ENCODE measurements at regions not wholly inside any gene's neighbourhood (a gene's known extent, or its start where the extent isn't known, plus 50 kb on each side); places are given as distances from the start of the nearest gene placed in this dataset.

- no peak for DNase-seq (ENCODE audit: low spot score)
These were observed 51.3 kb upstream of the LRRN2 start for GRCh38 chr1:204736836-204737235.

DNA sequence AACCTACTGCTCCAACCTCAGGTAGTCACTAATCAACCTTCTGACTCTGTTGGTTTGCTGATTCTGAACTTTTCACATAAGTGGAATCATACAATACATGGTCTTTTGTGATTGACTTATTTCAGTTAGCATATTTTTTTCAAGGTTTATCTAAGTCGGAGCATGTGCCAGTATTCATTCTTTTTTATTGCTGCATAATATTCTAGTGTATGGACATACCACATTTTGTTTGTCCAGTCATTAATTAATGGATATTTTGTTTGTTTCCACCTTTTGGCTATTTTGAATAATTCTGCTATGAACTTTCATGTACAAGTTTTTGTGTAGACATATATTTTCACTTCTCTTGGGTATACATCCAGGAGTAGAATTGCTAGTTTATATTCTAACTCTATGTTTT, 53.0 kb upstream of the LRRN2 start:
- no peak for DNase-seq (ENCODE audit: low spot score)

- no peak for DNase-seq (ENCODE audit: low spot score)
These were observed 54.8 kb upstream of the LRRN2 start for GRCh38 chr1:204740354-204740753.

DNA sequence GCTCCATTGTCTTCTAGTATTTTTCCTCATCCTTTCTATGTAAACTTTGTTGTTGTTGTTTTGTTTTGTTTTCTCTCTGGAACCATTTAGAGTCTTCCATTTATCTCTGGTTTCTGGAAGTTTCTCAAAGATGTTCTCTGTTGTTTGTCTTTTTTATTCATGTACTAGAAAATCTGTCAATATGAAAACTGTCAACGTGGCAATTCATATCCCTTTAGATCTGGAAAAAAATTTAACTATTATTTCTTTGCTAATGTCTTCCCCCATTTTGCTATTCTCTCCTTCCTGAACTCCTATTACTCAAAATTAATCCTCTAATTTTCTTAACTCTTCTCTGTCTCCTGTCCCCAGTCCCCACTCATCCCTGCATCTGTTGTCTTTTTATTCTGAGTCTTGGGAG, 55.9 kb upstream of the LRRN2 start:
- no peak for DNase-seq (ENCODE audit: low spot score)

- no peak for DNase-seq (ENCODE audit: low spot score)
These were observed 57.2 kb upstream of the LRRN2 start for GRCh38 chr1:204742676-204743251.

DNA sequence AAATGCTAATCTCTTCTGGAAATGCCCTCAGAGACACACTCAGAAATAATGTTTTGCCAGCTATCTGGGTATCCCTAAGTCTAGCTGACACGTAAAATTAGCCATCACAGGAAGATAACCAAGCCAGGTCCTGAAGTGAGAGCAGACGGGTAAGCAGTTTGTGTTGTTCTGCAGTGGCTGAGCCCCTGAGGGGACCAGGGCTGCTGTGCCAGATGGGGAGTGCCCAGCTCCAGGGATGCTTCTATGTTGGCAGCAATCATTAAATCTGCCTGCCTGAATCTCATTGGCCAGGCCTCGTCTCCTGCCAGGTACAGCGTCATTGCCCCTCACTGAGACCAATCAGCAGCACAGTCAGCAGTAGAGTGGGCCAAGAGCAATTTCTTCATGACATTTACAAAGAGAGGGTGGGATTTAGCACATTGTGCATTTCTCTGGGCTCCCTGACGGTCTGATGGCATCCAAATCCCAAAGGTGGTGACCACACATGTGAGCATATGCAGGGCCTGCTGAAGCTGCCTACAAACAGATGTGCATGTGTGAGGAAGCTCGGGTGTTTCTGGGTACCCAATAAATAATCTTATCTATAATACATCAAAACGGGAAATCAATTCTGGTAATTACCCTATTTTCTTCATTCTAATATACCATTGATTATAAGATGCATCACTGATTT, 58.7 kb upstream of the LRRN2 start:
- DNase-seq (ENCODE audit: low spot score), result no peak

- no peak for DNase-seq (ENCODE audit: low spot score)
These were observed 61.4 kb upstream of the LRRN2 start for GRCh38 chr1:204746838-204747442.

DNA sequence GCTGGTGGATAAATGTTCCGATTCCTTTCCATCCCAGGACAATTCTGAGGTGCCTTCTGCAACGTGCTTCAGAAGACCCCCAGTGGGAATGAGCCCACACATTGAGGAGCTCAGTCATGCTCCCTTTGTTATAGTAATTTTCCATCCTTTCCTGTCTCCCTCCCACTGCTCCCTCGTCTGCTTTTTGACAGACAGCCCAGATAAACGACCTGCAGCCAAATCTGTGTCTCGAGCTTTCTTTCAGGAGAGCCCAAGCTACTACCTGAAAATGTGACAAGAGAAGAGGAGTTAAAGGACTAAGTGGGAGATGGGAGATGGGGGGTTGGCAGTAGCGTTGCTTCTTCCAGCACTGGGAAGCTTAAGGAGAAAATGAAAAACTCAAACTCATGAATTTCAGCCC, 65.9 kb upstream of the LRRN2 start:
- no peak for DNase-seq (ENCODE audit: low spot score)

DNA sequence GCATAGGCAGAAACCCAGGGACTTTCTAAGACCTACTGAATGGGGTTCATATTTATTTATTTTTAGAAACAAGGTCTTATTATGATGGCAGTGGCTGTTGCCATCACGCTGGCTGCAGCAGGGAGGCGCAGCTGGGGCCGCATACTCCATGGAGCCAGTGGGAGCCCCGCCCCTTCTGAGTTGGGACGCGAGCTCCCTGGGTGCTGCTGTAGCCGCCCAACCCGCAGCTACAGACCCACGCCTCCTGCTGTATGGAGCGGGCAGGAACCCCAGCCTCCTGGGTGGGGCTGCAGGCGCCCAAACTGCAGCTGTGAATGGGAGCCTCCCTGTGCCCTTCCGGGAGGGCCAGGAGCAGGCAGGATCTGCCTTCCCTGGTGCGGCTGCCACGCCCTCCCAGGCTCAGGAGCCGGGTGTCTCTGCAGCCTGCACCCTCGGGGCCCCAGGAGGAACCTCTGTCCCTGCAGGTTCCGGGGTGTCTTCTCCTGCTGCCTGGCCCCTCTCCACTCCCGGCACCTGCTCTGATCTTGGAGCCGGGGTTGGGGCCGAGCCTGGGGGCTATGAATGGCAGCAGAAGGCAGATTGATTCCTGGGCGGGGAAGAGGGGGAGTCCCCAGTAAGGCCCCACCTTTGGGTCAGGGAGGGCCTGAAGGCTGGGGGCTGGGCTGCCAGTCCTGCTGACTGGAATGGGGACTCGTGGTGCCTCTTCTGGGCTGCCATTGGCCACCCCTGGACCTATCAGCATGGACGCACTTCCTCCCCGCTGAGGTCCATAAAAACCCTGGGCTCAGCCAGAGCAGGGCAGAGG, 66.5 kb upstream of the LRRN2 start:
- no peak for DNase-seq (ENCODE audit: low spot score)

- DNase-seq (ENCODE audit: low spot score), result no peak
These were observed 67.1 kb upstream of the LRRN2 start for GRCh38 chr1:204752688-204753040.

- DNase-seq (ENCODE audit: low spot score), result no peak
These were observed 69.3 kb upstream of the LRRN2 start for GRCh38 chr1:204754821-204755220.

DNA sequence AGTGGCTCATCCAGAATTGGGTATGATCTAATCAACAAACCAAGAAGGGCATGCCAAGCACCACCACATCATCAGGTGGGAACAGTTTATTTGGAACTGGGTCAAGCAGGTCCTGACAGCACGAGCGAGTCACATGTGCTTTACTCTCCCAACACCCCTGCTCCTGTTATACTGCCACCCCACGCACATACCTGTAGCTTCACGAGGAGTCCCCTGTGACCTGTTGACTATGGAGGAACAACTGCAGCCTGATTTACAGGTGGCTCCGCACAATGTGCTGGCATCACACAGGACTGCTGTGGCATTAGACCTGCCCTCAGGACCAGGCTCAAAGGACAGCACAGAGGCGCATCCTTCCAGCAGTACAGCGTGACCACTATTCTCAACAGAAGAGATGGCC, 70.8 kb upstream of the LRRN2 start:
- no peak for DNase-seq (ENCODE audit: low spot score)

DNA sequence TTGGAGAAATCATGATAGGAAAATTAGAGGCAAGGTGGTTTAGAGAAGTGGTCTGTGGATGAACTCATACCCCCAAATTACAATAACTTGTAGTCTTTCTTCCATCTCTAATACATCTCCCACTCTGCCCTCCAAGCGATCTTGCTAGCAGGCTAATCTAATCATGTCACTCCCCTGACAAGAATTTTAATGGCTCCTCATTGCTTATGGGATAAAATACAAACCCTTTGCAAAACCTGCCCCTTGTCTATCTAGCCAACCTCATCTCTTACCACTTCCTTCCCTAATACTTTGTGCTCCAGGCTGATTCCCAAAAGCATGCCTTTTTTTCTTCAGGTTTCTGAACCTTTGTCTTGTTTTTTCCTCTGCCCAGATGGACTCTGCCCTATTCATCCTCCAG, 71.3 kb upstream of the LRRN2 start:
- no peak for DNase-seq (ENCODE audit: low spot score)

DNA sequence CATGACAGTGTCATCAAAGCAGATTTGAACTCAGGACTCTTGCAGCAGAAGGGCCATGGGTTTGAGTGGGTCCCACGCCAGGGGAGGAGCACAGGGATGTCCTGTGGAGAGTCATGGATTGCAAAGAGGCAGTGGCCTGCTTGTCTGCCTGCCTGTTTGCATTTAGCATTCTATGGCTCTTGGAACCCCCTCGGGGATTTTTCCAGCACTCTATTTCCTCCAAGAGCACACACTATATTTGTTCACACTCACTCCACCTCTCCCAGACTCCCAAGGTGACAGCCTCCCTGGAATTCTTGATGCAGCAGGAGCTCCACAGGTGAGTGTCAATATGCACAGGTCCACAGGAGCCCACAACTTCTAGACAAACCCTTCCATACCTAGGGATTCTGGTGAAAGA, 73.1 kb upstream of the LRRN2 start:
- no peak for DNase-seq (ENCODE audit: low spot score)

GRCh38 chr1:204760350-204760749, 74.8 kb upstream of the LRRN2 start:
- no peak for DNase-seq (ENCODE audit: low spot score)

DNA sequence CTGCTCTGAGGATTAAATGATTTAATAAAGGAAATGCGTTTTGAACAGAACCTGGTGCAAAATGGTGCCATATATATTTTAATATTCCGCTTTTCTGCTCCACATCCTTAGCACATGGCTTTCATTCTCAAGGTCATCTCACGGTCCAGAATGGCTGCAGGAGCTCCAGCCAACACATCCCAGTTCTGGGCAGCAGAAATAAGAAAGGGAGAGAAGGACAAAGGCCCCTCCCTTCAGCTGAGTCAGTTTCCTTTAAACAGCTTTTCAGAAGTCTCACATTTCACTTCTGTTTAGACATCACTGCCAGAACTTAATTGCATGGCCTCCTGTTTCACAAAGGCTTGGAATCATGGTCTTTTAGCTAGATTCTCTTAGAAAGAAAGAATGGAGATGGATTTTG, 75.2 kb upstream of the LRRN2 start:
- no peak for DNase-seq (ENCODE audit: low spot score)

- no peak for DNase-seq (ENCODE audit: low spot score)
These were observed 78.4 kb upstream of the LRRN2 start for GRCh38 chr1:204763773-204764427.

DNA sequence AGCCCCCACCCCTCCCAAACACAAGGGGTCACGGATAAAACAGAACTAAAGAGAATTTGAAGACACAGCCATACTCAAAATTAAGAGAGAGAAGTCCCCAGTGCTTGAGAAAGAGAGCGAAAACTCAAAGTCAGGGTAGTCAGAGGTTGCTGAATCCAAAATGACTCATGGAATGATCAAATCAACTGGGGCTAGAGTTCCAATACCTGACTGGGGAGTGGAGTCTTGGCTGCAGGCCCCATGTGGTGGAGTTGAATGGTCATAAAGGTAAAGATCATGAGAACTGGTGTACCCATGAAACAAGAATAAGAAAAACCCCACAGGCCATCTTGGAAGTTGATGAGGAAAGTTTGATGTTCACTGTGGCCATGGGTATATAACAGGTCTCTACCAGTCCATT, 84.5 kb upstream of the LRRN2 start:
- no peak for DNase-seq (ENCODE audit: low spot score)

- no peak for DNase-seq (ENCODE audit: low spot score)
These were observed 85.8 kb upstream of the LRRN2 start for GRCh38 chr1:204771358-204771757.

DNA sequence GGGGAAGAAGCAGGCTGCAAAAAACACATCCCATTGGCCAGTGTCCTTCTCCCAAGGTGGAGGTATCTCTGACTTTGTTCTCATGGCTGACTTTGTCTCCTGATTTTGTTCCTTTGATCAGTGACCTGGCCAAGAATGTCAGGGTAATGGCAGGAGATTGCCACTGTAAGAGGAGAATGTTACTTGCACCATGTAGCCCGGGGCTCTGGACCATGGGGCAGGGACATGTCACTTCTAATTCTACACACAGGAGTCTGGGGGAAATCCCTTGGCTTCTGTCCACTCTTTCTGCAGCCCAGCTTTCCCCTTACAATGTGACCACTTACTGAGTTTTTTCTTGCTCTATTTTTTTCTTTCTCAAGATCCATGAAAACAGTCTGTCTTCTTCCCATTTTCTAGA, 87.7 kb upstream of the LRRN2 start:
- DNase-seq (ENCODE audit: low spot score), result no peak

DNA sequence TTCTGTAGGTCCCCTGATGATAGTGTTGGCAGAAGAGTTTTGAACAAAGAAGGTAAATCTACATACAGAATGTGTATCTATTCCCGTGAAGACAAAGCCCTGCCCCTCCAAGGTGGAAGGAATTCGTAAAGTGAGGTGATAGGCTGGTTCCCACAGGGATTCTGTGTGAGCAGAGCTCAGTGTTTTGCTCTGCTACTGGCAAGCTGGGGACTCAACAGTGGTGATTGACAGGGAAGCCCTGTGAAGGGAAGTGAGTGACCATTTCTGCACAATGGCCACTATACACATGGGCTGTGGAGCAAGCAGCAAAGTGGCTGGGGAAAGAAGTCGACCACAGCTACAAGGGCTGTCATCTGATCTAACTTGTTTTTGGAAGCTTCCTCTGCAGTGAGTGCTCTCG, 90.0 kb upstream of the LRRN2 start:
- no peak for DNase-seq (ENCODE audit: low spot score)

DNA sequence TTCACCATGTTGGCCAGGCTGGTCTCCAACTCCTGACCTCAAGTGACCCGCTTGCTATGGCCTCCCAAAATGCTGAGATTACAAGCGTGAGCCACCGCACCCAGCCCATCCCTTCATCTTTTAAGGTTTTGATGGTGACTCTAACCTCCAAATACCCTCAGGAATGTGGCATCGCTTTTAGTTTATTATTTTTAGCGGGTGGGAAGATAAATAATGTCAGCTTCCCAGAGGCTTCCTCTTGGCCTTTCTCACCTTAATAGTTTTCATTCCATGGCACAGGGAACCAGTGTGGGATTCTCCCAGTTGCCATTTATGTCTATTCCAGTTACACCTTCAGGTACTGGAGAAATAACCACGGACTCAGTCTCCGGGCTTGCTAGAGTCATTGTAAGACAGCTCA, 92.1 kb upstream of the LRRN2 start:
- no peak for DNase-seq (ENCODE audit: low spot score)

DNA sequence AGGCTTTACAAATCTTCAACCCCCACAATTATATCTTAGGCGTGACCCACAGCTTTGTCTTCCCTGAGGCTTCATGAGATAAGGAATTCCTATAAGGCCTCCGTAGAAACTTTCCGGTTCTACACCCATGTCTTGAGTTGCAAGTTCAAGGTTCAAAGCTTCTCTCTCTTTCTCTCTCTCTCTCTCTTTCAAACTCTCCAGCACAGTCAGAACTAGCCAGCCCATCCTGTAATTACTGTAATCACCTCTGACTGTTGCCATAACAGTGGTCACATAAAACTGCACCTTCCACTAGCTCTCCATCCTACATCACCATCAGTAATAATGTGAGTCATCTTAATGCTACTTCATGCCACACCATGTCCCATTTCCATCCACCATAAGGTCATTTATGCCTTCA, 90.0 kb upstream of the NFASC start:
- no peak for DNase-seq (ENCODE audit: low spot score)

Measured in left forelimb (tissue), 1 donor.